ENCODE measurements at regions not wholly inside any gene's neighbourhood (a gene's known extent, or its start where the extent isn't known, plus 50 kb on each side); places are given as distances from the start of the nearest gene placed in this dataset.

DNA sequence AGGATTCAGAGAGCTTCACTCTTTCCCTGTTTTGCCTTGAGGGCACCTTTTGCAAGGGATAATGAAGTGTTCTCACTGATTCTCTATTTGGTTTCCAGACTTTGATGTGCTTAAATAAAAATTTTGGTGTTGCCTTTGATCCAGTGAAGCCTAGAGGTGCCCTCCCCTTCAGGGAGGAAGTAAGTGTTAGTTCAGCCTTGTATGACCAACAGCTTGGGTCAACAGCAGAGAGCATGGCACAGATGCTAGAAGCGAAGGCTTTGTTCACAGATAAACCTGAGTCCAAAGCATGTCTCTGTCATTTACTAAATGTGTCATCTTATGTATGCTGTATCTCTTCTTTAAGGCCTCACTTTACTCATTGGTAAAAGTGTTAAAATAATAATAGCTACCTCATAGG, 52.8 kb upstream of the STXBP6 start:
- DNase-seq (ENCODE audit: low read depth) = no peak

GRCh38 chr14:25101276-25101675, 51.3 kb upstream of the STXBP6 start:
- no peak for DNase-seq (ENCODE audit: low read depth)

Measured in LHCN-M2 (cell line).